ENCODE measurements at regions not wholly inside any gene's neighbourhood (a gene's known extent, or its start where the extent isn't known, plus 50 kb on each side); places are given as distances from the start of the nearest gene placed in this dataset.

DNA sequence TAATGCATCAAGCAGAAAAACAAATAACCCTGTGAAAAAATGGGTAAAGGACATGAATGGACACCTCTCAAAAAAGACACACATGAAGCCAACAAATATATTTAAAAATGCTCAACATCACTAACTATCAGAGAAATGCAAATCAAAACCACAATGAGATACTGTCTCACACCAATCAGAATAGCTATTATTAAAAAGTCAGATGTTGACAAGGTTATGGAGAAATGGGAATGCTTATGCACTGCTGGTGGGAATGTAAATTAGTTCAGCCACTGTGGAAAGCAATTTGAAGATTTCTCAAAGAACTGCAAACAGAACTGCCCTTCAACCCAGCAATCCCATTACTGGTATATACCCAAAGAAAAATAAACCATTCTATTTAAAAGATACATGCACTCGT, 86.6 kb upstream of the TNFSF4 start:
- TF ChIP-seq, protein P1, sequence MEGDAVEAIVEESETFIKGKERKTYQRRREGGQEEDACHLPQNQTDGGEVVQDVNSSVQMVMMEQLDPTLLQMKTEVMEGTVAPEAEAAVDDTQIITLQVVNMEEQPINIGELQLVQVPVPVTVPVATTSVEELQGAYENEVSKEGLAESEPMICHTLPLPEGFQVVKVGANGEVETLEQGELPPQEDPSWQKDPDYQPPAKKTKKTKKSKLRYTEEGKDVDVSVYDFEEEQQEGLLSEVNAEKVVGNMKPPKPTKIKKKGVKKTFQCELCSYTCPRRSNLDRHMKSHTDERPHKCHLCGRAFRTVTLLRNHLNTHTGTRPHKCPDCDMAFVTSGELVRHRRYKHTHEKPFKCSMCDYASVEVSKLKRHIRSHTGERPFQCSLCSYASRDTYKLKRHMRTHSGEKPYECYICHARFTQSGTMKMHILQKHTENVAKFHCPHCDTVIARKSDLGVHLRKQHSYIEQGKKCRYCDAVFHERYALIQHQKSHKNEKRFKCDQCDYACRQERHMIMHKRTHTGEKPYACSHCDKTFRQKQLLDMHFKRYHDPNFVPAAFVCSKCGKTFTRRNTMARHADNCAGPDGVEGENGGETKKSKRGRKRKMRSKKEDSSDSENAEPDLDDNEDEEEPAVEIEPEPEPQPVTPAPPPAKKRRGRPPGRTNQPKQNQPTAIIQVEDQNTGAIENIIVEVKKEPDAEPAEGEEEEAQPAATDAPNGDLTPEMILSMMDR (IDR thresholded peaks at IDR 0.05; ENCODE audit: partially characterized antibody, unreplicated experiment) = no peak
- Mint-ChIP-seq H3K4me1 (ENCODE audit: low read depth, unreplicated experiment) (no peaks in the 10 kb centered on the region), H3K27ac (ENCODE audit: unreplicated experiment) (no peak overlapping the region), H3K4me3 (ENCODE audit: unreplicated experiment) (no peak overlapping the region), H3K9me3 (ENCODE audit: unreplicated experiment) (no peaks in the 10 kb centered on the region), H3K36me3 (ENCODE audit: unreplicated experiment) (no peaks in the 10 kb centered on the region), H3K27me3 (ENCODE audit: unreplicated experiment) (no peaks in the 10 kb centered on the region)
- no peak for DNase-seq

DNA sequence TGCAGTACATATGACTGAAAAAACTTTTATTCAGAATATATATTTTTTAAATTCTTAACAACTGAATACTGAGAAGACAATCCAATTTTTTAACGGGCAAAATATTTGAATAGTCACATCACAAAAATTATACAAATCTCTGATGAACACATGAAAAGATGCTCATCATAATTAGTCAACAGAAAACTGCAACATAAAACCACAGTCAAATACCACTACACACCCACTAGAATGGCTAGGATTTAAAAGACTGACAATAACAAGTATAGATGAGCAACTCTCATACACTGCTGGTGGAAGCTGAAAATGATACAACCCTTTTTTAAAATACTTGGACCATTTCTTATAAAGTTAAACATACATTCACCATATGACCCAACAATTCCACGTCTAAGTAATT, 87.7 kb upstream of the TNFSF4 start:
- no peak overlapping the region for H3K4me3 Mint-ChIP-seq (ENCODE audit: unreplicated experiment)
- no peaks in the 10 kb centered on the region for H3K4me1 Mint-ChIP-seq (ENCODE audit: low read depth, unreplicated experiment)
- DNase-seq = no peak
- H3K27me3 Mint-ChIP-seq (ENCODE audit: unreplicated experiment) = no peaks in the 10 kb centered on the region
- no peak overlapping the region for H3K27ac Mint-ChIP-seq (ENCODE audit: unreplicated experiment)
- TF ChIP-seq, protein P1 (IDR thresholded peaks at IDR 0.05; ENCODE audit: partially characterized antibody, unreplicated experiment) = no peak
- H3K9me3 Mint-ChIP-seq (ENCODE audit: unreplicated experiment) = no peaks in the 10 kb centered on the region
- no peaks in the 10 kb centered on the region for H3K36me3 Mint-ChIP-seq (ENCODE audit: unreplicated experiment)

DNA sequence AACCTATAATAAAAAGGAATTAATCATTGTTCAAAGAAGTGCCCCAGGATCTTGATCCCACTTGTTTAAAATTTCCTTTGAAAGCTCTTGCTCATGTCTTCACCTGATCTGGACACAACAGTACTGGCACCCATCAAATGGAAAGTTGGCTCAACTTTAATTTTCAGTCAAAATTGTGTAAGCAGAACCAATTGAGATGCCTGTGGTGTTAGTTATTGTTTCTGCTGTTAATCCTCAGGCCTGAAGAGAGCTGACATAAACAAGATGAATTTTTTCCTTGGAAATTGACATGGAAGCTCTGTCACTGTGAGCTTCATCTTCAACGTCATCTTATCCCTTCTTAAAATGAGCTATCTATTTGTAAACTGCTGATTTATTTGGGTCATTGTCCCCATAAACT, 88.3 kb upstream of the TNFSF4 start:
- no peak for DNase-seq
- Mint-ChIP-seq H3K27ac (ENCODE audit: unreplicated experiment) (no peak overlapping the region), H3K4me1 (ENCODE audit: low read depth, unreplicated experiment) (no peaks in the 10 kb centered on the region), H3K36me3 (ENCODE audit: unreplicated experiment) (no peaks in the 10 kb centered on the region), H3K9me3 (ENCODE audit: unreplicated experiment) (no peaks in the 10 kb centered on the region), H3K27me3 (ENCODE audit: unreplicated experiment) (no peaks in the 10 kb centered on the region), H3K4me3 (ENCODE audit: unreplicated experiment) (no peak overlapping the region)
- TF ChIP-seq, protein P1 (IDR thresholded peaks at IDR 0.05; ENCODE audit: partially characterized antibody, unreplicated experiment) = no peak

DNA sequence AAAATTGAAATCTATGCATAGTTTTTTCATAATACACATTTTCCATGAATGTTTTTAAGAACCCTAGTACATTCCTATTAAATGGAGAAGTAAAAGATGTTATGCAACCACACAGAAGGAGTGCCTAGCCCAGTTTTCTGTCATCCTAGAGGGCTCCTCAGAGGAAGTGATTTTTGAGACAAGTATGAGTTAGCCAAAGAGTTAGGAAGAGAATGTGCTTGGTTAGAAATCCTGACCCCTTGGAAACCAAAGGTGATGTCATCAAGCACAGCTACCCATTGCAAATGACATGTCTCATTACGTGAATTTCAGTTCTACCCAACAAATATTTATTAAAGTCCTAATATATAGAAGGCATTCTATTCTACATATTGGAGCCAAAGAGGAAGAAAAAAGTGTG, 88.9 kb upstream of the TNFSF4 start:
- TF ChIP-seq, protein P1 (IDR thresholded peaks at IDR 0.05; ENCODE audit: partially characterized antibody, unreplicated experiment) = no peak
- no peaks in the 10 kb centered on the region for H3K36me3 Mint-ChIP-seq (ENCODE audit: unreplicated experiment)
- no peak overlapping the region for H3K27ac Mint-ChIP-seq (ENCODE audit: unreplicated experiment)
- H3K27me3 Mint-ChIP-seq (ENCODE audit: unreplicated experiment) = no peaks in the 10 kb centered on the region
- no peaks in the 10 kb centered on the region for H3K4me1 Mint-ChIP-seq (ENCODE audit: low read depth, unreplicated experiment)
- H3K9me3 Mint-ChIP-seq (ENCODE audit: unreplicated experiment) = no peaks in the 10 kb centered on the region
- no peak overlapping the region for H3K4me3 Mint-ChIP-seq (ENCODE audit: unreplicated experiment)
- DNase-seq = no peak

DNA sequence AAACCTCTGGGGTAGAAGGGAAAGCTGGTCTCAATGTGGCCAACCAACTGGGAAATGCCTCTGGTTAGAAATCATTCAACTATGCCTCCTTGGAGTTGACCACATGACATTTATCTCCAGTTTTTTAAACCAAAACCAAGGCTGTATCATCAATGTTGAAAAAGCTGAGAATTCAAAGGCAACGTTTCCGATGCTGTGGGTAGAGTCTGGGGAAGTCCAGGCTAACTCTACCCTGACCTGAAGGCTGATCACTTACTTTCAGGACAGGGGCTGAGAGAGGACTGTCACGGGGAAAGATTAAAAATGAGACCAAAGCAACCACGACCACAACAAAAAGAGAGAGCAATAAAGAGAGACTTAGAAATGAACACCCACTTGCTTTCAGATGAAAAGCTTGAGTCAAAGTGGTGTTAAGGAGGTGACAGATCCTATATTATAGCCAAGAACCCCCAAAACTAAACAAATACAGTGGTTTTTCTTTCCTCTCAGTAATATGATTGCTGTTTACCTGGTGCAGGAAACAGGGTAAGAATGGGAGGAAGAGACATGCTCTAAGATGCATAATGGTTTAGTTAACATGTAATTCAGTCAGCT, 90.8 kb upstream of the TNFSF4 start:
- H3K9me3 Mint-ChIP-seq (ENCODE audit: unreplicated experiment) = no peaks in the 10 kb centered on the region
- no peaks in the 10 kb centered on the region for H3K4me1 Mint-ChIP-seq (ENCODE audit: low read depth, unreplicated experiment)
- H3K4me3 Mint-ChIP-seq (ENCODE audit: unreplicated experiment) = no peak overlapping the region
- TF ChIP-seq, protein P1 (IDR thresholded peaks at IDR 0.05; ENCODE audit: partially characterized antibody, unreplicated experiment) = no peak
- no peaks in the 10 kb centered on the region for H3K36me3 Mint-ChIP-seq (ENCODE audit: unreplicated experiment)
- no peaks in the 10 kb centered on the region for H3K27me3 Mint-ChIP-seq (ENCODE audit: unreplicated experiment)
- H3K27ac Mint-ChIP-seq (ENCODE audit: unreplicated experiment) = no peak overlapping the region
- DNase-seq = no peak
